HEK293 (cell line): ENCODE measurements at regions not wholly inside any gene's neighbourhood (a gene's known extent, or its start where the extent isn't known, plus 50 kb on each side); places are given as distances from the start of the nearest gene placed in this dataset.

Experiments used
- KLF1 ChIP-seq: fragments of 450-650 bp; formaldehyde crosslinking; IDR thresholded peaks from 2 replicates; pipeline ENCODE4 v1.5.1; 2016; ENCODE audit warnings: missing biosample characterization, missing genetic modification characterization
- KLF9 ChIP-seq: fragments of 450-650 bp; formaldehyde crosslinking; IDR thresholded peaks from 2 replicates; pipeline ENCODE4 v1.5.1; 2016; ENCODE audit warnings: missing biosample characterization, missing genetic modification characterization, low read depth
- OVOL3 ChIP-seq: fragments of 450-650 bp; formaldehyde crosslinking; IDR thresholded peaks from 2 replicates; pipeline ENCODE4 v1.5.1; 2016; ENCODE audit warnings: missing biosample characterization, missing genetic modification characterization
- PRDM10 ChIP-seq: fragments of 450-650 bp; formaldehyde crosslinking; IDR thresholded peaks from 2 replicates; pipeline ENCODE4 v1.5.1; 2016; ENCODE audit warnings: missing biosample characterization, missing genetic modification characterization
- ZBTB17 ChIP-seq: fragments of 450-650 bp; formaldehyde crosslinking; IDR thresholded peaks from 2 replicates; pipeline ENCODE4 v1.5.1; 2016; ENCODE audit warnings: missing biosample characterization, missing genetic modification characterization
- ZFP37 ChIP-seq: fragments of 450-650 bp; formaldehyde crosslinking; IDR thresholded peaks from 2 replicates; pipeline ENCODE4 v1.5.1; 2016; ENCODE audit warnings: missing biosample characterization, missing genetic modification characterization
- ZFP69B ChIP-seq: fragments of 450-650 bp; formaldehyde crosslinking; IDR thresholded peaks from 2 replicates; pipeline ENCODE4 v1.5.1; 2016; ENCODE audit warnings: missing biosample characterization, missing genetic modification characterization
- ZNF112 ChIP-seq: fragments of 450-650 bp; formaldehyde crosslinking; IDR thresholded peaks from 2 replicates; pipeline ENCODE4 v1.5.0; 2017; ENCODE audit warnings: missing biosample characterization, missing genetic modification characterization
- ZNF121 ChIP-seq: fragments of 450-650 bp; formaldehyde crosslinking; IDR thresholded peaks from 2 replicates; pipeline ENCODE4 v1.5.1; 2016; ENCODE audit warnings: missing biosample characterization, missing genetic modification characterization
- ZNF146 ChIP-seq: fragments of 450-650 bp; formaldehyde crosslinking; IDR thresholded peaks from 2 replicates; pipeline ENCODE4 v1.5.1; 2016; ENCODE audit warnings: missing biosample characterization, missing genetic modification characterization
- ZNF184 ChIP-seq: fragments of 450-650 bp; IDR thresholded peaks from 2 replicates; pipeline ENCODE4 v1.5.1; 2018; ENCODE audit warnings: missing biosample characterization, mild to moderate bottlenecking, missing genetic modification characterization
- ZNF24 ChIP-seq: fragments of 450-650 bp; formaldehyde crosslinking; IDR thresholded peaks from 2 replicates; pipeline ENCODE4 v1.5.1; 2016; ENCODE audit warnings: missing biosample characterization, missing genetic modification characterization
- ZNF311 ChIP-seq: fragments of 450-650 bp; formaldehyde crosslinking; IDR thresholded peaks from 2 replicates; pipeline ENCODE4 v1.5.1; 2017; ENCODE audit warnings: missing biosample characterization, missing genetic modification characterization, borderline replicate concordance
- ZNF335 ChIP-seq: fragments of 450-650 bp; formaldehyde crosslinking; conservative IDR thresholded peaks from 2 replicates; pipeline ENCODE4 v1.5.1; 2016; ENCODE audit warnings: missing biosample characterization, missing genetic modification characterization
- ZNF398 ChIP-seq: fragments of 450-650 bp; formaldehyde crosslinking; IDR thresholded peaks from 2 replicates; pipeline ENCODE4 v1.5.1; 2017; ENCODE audit warnings: missing biosample characterization, missing genetic modification characterization
- ZNF501 ChIP-seq: fragments of 450-650 bp; formaldehyde crosslinking; IDR thresholded peaks from 2 replicates; pipeline ENCODE4 v1.5.1; 2016; ENCODE audit warnings: missing biosample characterization, missing genetic modification characterization
- ZNF639 ChIP-seq: fragments of 450-650 bp; formaldehyde crosslinking; IDR thresholded peaks from 2 replicates; pipeline ENCODE4 v1.5.1; 2016; ENCODE audit warnings: missing biosample characterization, missing genetic modification characterization
- ZNF670 ChIP-seq: fragments of 450-650 bp; formaldehyde crosslinking; IDR thresholded peaks from 2 replicates; pipeline ENCODE4 v1.5.1; 2016; ENCODE audit warnings: missing biosample characterization, missing genetic modification characterization, low read depth
- ZNF692 ChIP-seq: fragments of 450-650 bp; formaldehyde crosslinking; IDR thresholded peaks from 2 replicates; pipeline ENCODE4 v1.5.1; 2016; ENCODE audit warnings: missing biosample characterization, missing genetic modification characterization
- ZNF76 ChIP-seq: fragments of 450-650 bp; formaldehyde crosslinking; IDR thresholded peaks from 2 replicates; pipeline ENCODE4; 2016; ENCODE audit warnings: low read depth, missing biosample characterization, missing genetic modification characterization, borderline replicate concordance
- ZNF843 ChIP-seq: fragments of 450-650 bp; formaldehyde crosslinking; IDR thresholded peaks from 2 replicates; pipeline ENCODE4 v1.5.1; 2016; ENCODE audit warnings: missing biosample characterization, missing genetic modification characterization
- ZSCAN16 ChIP-seq: fragments of 450-650 bp; formaldehyde crosslinking; IDR thresholded peaks from 2 replicates; pipeline ENCODE4 v1.5.1; 2016; ENCODE audit warnings: missing biosample characterization, missing genetic modification characterization
- ZSCAN23 ChIP-seq: fragments of 450-650 bp; formaldehyde crosslinking; IDR thresholded peaks from 2 replicates; pipeline ENCODE4 v1.5.1; 2016; ENCODE audit warnings: missing biosample characterization, missing genetic modification characterization
- ZXDB ChIP-seq: fragments of 450-650 bp; formaldehyde crosslinking; IDR thresholded peaks from 2 replicates; pipeline ENCODE4 v1.5.1; 2016; ENCODE audit warnings: missing biosample characterization, missing genetic modification characterization
- TF ChIP-seq, protein P1 (sequence below): fragments of 450-650 bp; formaldehyde crosslinking; IDR thresholded peaks from 2 replicates; pipeline ENCODE4 v1.5.1; 2017; ENCODE audit warnings: missing biosample characterization, missing genetic modification characterization
- TF ChIP-seq, protein P2 (sequence below): fragments of 450-650 bp; formaldehyde crosslinking; IDR thresholded peaks from 2 replicates; pipeline ENCODE4 v1.5.1; 2016; ENCODE audit warnings: missing biosample characterization, missing genetic modification characterization
- TF ChIP-seq, protein P3 (sequence below): fragments of 450-650 bp; formaldehyde crosslinking; IDR thresholded peaks from 2 replicates; pipeline ENCODE4 v1.5.1; 2016; ENCODE audit warnings: missing biosample characterization, missing genetic modification characterization

GRCh38 chr5:54387659-54388232 is 67.8 kb upstream of the HSPB3 start (continued):
- TF ChIP-seq, protein P1, sequence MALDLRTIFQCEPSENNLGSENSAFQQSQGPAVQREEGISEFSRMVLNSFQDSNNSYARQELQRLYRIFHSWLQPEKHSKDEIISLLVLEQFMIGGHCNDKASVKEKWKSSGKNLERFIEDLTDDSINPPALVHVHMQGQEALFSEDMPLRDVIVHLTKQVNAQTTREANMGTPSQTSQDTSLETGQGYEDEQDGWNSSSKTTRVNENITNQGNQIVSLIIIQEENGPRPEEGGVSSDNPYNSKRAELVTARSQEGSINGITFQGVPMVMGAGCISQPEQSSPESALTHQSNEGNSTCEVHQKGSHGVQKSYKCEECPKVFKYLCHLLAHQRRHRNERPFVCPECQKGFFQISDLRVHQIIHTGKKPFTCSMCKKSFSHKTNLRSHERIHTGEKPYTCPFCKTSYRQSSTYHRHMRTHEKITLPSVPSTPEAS (tag by site-specific recombination) = 0 out of 2 replicates have a peak, but pooled peaks have one; percentile 59
- TF ChIP-seq ZXDB (tag by site-specific recombination) (peak; percentile 79), ZNF311 (tag by site-specific recombination) (no peak), ZNF398 (tag by site-specific recombination) (peak; percentile 40), ZNF112 (tag by site-specific recombination) (no peak), ZFP37 (0 out of 2 replicates have a peak, but pooled peaks have one; percentile 43), ZNF670 (tag by site-specific recombination) (no peak), ZNF501 (peak; percentile 79; the same call in 1 of the 2 replicates), ZNF639 (tag by site-specific recombination) (peak; percentile 74), ZNF843 (peak; percentile 94), KLF1 (tag by site-specific recombination) (no peak), OVOL3 (0 out of 2 replicates have a peak, but pooled peaks have one; percentile 60), ZSCAN23 (peak; percentile 84), ZNF335 (tag by site-specific recombination) (0 out of 2 replicates have a peak, but pooled peaks have one; percentile 25), ZBTB17 (peak; percentile 87), ZSCAN16 (tag by site-specific recombination) (no peak), ZNF24 (tag by site-specific recombination) (peak; percentile 93), KLF9 (tag by site-specific recombination) (no peak), PRDM10 (tag by site-specific recombination) (peak; percentile 72), ZFP69B (tag by site-specific recombination) (0 out of 2 replicates have a peak, but pooled peaks have one; percentile 47), ZNF76 (tag by site-specific recombination) (0 out of 2 replicates have a peak, but pooled peaks have one; percentile 54), ZNF146 (tag by site-specific recombination) (no peak), ZNF121 (tag by site-specific recombination) (0 out of 2 replicates have a peak, but pooled peaks have one; percentile 19), ZNF184 (tag by site-specific recombination) (peak; percentile 24; the same call in 1 of the 2 replicates), ZNF692 (0 out of 2 replicates have a peak, but pooled peaks have one; percentile 65)
- TF ChIP-seq, protein P2, sequence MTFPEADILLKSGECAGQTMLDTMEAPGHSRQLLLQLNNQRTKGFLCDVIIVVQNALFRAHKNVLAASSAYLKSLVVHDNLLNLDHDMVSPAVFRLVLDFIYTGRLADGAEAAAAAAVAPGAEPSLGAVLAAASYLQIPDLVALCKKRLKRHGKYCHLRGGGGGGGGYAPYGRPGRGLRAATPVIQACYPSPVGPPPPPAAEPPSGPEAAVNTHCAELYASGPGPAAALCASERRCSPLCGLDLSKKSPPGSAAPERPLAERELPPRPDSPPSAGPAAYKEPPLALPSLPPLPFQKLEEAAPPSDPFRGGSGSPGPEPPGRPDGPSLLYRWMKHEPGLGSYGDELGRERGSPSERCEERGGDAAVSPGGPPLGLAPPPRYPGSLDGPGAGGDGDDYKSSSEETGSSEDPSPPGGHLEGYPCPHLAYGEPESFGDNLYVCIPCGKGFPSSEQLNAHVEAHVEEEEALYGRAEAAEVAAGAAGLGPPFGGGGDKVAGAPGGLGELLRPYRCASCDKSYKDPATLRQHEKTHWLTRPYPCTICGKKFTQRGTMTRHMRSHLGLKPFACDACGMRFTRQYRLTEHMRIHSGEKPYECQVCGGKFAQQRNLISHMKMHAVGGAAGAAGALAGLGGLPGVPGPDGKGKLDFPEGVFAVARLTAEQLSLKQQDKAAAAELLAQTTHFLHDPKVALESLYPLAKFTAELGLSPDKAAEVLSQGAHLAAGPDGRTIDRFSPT (tag by site-specific recombination) = peak; percentile 76; the same call in 1 of the 2 replicates
- TF ChIP-seq, protein P3, sequence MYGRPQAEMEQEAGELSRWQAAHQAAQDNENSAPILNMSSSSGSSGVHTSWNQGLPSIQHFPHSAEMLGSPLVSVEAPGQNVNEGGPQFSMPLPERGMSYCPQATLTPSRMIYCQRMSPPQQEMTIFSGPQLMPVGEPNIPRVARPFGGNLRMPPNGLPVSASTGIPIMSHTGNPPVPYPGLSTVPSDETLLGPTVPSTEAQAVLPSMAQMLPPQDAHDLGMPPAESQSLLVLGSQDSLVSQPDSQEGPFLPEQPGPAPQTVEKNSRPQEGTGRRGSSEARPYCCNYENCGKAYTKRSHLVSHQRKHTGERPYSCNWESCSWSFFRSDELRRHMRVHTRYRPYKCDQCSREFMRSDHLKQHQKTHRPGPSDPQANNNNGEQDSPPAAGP (tag by site-specific recombination) = 0 out of 2 replicates have a peak, but pooled peaks have one; percentile 16
